ENCODE measurements at regions not wholly inside any gene's neighbourhood (a gene's known extent, or its start where the extent isn't known, plus 50 kb on each side); places are given as distances from the start of the nearest gene placed in this dataset.

DNA sequence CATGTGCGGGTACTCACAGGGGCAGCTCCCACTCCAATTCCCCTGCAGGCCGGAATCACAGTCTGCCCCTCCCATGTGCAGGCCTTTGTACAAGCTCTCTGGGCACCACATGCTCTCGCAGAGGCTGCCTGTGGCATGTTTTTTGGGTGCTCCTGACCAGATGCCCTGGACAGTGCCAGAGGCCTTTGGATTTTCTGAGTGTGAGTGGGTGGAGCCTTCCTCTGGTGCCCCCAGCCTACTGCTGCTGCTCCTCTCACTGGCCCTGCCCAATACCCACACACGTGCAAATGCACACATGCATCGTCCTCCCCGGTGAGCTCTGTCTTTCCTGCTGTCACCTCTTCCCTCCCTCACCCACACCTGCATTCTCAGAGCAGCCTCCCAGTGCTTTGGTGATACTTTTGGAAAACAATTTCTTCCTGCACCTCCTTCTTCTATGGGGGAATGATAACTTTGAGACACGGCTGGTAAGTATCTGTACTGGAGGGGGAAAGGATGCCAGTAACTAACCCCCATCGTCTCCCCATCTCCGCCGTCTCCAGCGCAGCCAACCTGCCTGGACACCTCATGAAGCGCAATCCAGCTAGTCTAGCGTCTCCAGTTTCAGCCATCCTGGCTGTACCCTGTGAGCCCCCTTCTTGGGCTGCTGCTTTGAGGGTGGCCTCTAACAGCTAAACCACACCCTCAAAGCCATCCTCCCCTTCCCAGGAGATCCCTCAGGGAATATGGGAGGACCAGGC, 229.4 kb upstream of the TOPAZ1 start:
- TF ChIP-seq CTCF (IDR thresholded peaks at IDR 0.05; ENCODE audit: low read depth, low read length, missing control alignments): no peak
- DNase-seq (ENCODE audit: extremely low read depth, low read depth): no peak
- no peak overlapping the region for H3K4me3 ChIP-seq (replicated peaks; ENCODE audit: low read depth, low read length)

DNA sequence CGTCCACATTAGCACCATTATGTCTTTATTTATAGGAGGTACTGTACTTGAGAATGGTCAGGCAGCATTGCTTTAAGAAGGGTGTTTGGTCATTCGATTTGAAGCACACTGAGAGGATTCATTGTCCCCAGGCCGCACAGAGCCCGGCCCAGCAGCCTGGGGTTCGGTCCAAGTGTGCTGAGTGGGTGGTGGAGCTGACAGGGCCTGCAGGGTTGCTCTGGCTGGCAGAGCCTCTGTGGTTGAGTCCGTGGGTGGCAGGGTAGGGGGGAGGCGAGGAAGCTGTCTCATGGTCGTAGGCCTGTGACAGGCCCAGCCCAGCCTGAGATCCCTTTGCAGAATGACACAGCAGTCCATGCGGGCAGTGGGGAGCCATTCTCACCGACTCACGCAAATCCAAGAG, 227.7 kb upstream of the TOPAZ1 start:
- no peak for DNase-seq (ENCODE audit: extremely low read depth, low read depth)
- no peak for TF ChIP-seq CTCF (IDR thresholded peaks at IDR 0.05; ENCODE audit: low read depth, low read length, missing control alignments)

GRCh38 chr3:44015170-44015569, 226.5 kb upstream of the TOPAZ1 start:
- DNase-seq (ENCODE audit: extremely low read depth, low read depth): no peak
- H3K4me3 ChIP-seq (replicated peaks; ENCODE audit: low read depth, low read length): no peak overlapping the region
- TF ChIP-seq CTCF (IDR thresholded peaks at IDR 0.05; ENCODE audit: low read depth, low read length, missing control alignments): no peak

More for the DNA sequence above, 227.7 kb upstream of the TOPAZ1 start:
- no peak overlapping the region for H3K4me3 ChIP-seq (replicated peaks; ENCODE audit: low read depth, low read length)

DNA sequence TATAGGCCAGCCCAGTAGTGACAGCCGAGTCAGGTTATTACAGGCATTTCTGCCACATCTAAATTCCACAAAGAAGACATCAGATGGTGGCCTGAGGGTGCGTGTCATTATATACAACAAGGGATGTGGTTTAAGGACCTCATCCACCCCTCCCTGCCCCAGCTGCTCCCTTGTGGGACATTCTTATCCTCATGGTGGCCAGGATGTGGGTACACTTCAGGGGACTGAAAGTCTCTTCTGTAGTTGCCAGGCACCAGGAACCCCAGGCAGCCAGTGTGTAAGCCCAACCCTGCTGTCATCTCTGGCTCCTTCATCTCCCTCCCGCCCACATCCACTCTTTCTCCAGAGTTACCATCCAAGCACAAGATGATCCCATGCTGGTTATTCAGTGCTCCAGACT, 224.9 kb upstream of the TOPAZ1 start:
- no peak overlapping the region for H3K4me3 ChIP-seq (replicated peaks; ENCODE audit: low read depth, low read length)
- no peak for DNase-seq (ENCODE audit: extremely low read depth, low read depth)
- TF ChIP-seq CTCF (IDR thresholded peaks at IDR 0.05; ENCODE audit: low read depth, low read length, missing control alignments): no peak

DNA sequence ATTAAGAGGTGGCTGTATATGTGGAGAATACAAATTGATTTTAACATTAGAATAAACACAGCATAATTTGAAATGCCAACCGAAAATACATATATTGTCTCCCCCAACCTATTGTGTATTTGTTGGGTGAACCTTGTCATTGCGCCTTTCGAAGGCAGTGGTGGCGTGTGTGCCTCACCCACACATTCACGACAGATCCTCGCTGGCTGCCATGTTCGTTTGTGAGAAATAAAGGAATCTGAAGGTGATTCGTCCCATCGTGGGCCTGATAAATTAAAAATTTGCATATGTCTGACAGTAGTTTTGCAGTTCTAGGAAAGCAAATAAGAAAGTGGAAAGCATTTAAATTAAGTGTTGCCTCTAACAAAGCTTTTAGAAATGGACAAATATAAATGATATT, 222.8 kb upstream of the TOPAZ1 start:
- H3K4me3 ChIP-seq (replicated peaks; ENCODE audit: low read depth, low read length): no peak overlapping the region
- no peak for DNase-seq (ENCODE audit: extremely low read depth, low read depth)
- no peak for TF ChIP-seq CTCF (IDR thresholded peaks at IDR 0.05; ENCODE audit: low read depth, low read length, missing control alignments)

- no peak for DNase-seq (ENCODE audit: extremely low read depth, low read depth)
- no peak for TF ChIP-seq CTCF (IDR thresholded peaks at IDR 0.05; ENCODE audit: low read depth, low read length, missing control alignments)
- H3K4me3 ChIP-seq (replicated peaks; ENCODE audit: low read depth, low read length): no peak overlapping the region
Observed at GRCh38 chr3:44019736-44020135, 221.9 kb upstream of the TOPAZ1 start.

DNA sequence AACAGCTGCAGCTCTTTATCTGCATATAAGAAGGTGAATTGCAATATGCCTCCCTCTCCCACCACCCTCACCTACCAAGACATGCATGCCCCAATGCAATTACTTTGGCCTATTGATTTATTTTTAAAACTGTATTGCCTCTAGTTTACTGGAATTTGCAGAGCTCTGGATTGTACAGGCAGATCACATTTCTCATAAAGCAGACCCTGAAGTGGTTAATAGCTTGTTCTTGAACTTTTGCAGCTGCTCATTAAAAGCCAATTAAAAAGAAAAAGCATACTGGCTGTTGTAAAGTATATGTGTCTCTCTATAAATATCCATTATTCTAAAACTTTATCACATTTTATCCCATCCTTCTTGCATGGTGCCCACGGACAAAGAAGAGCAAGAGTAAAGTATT, 221.5 kb upstream of the TOPAZ1 start:
- no peak for TF ChIP-seq CTCF (IDR thresholded peaks at IDR 0.05; ENCODE audit: low read depth, low read length, missing control alignments)
- no peak overlapping the region for H3K4me3 ChIP-seq (replicated peaks; ENCODE audit: low read depth, low read length)
- DNase-seq (ENCODE audit: extremely low read depth, low read depth): no peak
